ENCODE measurements at regions not wholly inside any gene's neighbourhood (a gene's known extent, or its start where the extent isn't known, plus 50 kb on each side); places are given as distances from the start of the nearest gene placed in this dataset.

DNA sequence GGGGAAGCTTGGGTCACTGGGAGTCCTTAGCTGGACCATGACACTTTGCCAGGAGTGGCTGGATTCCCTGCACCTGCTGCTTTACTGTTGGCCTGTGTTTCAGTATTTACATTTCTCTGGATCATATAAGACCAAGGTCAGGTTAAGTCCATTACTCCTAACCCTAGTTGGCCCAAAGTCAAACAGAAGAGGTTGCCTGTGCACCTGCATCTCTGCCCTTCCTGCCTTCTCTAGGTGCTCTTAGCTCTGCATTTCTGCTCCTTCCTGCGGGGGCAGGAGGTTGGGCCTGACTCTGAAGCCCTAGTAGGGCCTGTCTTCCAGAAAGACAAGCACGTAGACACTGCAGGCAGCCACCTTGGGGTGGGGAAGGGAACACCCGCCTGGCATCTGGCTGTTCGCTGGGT is 124.3 kb downstream of the RPLP1 start:
- TF ChIP-seq RXRA (IDR thresholded peaks at IDR 0.05) = peak in 1 of 2 donors; percentile 72
- TF ChIP-seq, protein P1, sequence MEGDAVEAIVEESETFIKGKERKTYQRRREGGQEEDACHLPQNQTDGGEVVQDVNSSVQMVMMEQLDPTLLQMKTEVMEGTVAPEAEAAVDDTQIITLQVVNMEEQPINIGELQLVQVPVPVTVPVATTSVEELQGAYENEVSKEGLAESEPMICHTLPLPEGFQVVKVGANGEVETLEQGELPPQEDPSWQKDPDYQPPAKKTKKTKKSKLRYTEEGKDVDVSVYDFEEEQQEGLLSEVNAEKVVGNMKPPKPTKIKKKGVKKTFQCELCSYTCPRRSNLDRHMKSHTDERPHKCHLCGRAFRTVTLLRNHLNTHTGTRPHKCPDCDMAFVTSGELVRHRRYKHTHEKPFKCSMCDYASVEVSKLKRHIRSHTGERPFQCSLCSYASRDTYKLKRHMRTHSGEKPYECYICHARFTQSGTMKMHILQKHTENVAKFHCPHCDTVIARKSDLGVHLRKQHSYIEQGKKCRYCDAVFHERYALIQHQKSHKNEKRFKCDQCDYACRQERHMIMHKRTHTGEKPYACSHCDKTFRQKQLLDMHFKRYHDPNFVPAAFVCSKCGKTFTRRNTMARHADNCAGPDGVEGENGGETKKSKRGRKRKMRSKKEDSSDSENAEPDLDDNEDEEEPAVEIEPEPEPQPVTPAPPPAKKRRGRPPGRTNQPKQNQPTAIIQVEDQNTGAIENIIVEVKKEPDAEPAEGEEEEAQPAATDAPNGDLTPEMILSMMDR (IDR thresholded peaks at IDR 0.05; ENCODE audit: low read depth, low read length, missing input control) = no peak
- TF ChIP-seq TAF1 (conservative IDR thresholded peaks at IDR 0.05) = no peak
- TF ChIP-seq, protein P2, sequence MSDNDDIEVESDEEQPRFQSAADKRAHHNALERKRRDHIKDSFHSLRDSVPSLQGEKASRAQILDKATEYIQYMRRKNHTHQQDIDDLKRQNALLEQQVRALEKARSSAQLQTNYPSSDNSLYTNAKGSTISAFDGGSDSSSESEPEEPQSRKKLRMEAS (IDR thresholded peaks at IDR 0.05) = no peak
- TF ChIP-seq FOXA1 (IDR thresholded peaks at IDR 0.05) = no peak
- TF ChIP-seq, protein P3, sequence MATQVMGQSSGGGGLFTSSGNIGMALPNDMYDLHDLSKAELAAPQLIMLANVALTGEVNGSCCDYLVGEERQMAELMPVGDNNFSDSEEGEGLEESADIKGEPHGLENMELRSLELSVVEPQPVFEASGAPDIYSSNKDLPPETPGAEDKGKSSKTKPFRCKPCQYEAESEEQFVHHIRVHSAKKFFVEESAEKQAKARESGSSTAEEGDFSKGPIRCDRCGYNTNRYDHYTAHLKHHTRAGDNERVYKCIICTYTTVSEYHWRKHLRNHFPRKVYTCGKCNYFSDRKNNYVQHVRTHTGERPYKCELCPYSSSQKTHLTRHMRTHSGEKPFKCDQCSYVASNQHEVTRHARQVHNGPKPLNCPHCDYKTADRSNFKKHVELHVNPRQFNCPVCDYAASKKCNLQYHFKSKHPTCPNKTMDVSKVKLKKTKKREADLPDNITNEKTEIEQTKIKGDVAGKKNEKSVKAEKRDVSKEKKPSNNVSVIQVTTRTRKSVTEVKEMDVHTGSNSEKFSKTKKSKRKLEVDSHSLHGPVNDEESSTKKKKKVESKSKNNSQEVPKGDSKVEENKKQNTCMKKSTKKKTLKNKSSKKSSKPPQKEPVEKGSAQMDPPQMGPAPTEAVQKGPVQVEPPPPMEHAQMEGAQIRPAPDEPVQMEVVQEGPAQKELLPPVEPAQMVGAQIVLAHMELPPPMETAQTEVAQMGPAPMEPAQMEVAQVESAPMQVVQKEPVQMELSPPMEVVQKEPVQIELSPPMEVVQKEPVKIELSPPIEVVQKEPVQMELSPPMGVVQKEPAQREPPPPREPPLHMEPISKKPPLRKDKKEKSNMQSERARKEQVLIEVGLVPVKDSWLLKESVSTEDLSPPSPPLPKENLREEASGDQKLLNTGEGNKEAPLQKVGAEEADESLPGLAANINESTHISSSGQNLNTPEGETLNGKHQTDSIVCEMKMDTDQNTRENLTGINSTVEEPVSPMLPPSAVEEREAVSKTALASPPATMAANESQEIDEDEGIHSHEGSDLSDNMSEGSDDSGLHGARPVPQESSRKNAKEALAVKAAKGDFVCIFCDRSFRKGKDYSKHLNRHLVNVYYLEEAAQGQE (IDR thresholded peaks at IDR 0.05) = no peak
- TF ChIP-seq EGR1 (IDR thresholded peaks at IDR 0.05; ENCODE audit: low read depth in 2 of 2) = no peak
- TF ChIP-seq YY1 (IDR thresholded peaks at IDR 0.05) = no peak

Measured in liver (tissue), 3 donors.